ENCODE measurements at regions not wholly inside any gene's neighbourhood (a gene's known extent, or its start where the extent isn't known, plus 50 kb on each side); places are given as distances from the start of the nearest gene placed in this dataset.

DNA sequence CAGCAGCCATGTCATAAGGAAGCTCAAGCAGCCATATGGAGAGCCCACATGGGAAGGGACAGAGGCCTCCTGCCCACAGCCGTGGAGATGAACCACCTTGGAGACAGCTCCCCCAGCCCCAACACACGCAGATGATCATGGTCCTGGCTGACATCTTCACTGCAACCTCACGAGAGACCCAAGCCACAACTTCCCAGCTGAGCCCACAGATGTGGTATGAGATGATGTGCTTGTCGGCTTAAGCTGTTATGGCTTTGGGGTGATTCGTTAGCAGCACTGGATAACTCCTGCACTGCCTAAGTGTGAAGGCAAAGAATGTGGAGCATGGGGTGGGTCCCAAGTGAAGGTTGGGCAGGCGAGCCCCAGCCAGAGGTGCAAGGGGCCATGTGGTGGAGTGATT, 163.4 kb downstream of the ERCC6L2 start:
- H3K4me3 ChIP-seq (ENCODE audit: low read depth in 1 of 2, low read length in 2 of 2) = no peak overlapping the region
- no peaks in the 10 kb centered on the region for H3K36me3 ChIP-seq (ENCODE audit: control insufficient read depth in 2 of 2, insufficient read depth in 2 of 2, low read length in 1 of 2)
- H3K27ac ChIP-seq (ENCODE audit: low read depth in 2 of 2, low read length in 1 of 2) = no peak overlapping the region
- H3K9me3 ChIP-seq (ENCODE audit: control insufficient read depth in 2 of 2, insufficient read depth in 1 of 2, low read depth in 1 of 2, low read length in 1 of 2) = peaks cover 2 to 12% of the 10 kb centered on the region in 2 donors
- no peaks in the 10 kb centered on the region for H3K27me3 ChIP-seq (ENCODE audit: control insufficient read depth in 1 of 2, insufficient read depth in 2 of 2, low read length in 2 of 2)
- peaks cover 0 to 9% of the 10 kb centered on the region in 2 donors for H3K4me1 ChIP-seq (ENCODE audit: control insufficient read depth in 2 of 2, insufficient read depth in 2 of 2, low read length in 1 of 2)
- WGBS, 2 donors = 92 to 93% methylated on average over 6 of the region's 6 CpGs

GRCh38 chr9:96038271-96038670, 162.8 kb downstream of the ERCC6L2 start:
- Histone ChIP-seq H3K4me1 (ENCODE audit: control insufficient read depth in 2 of 2, insufficient read depth in 2 of 2, low read length in 1 of 2) (peaks cover 0 to 9% of the 10 kb centered on the region in 2 donors), H3K9me3 (ENCODE audit: control insufficient read depth in 2 of 2, insufficient read depth in 1 of 2, low read depth in 1 of 2, low read length in 1 of 2) (peaks cover 2 to 12% of the 10 kb centered on the region in 2 donors), H3K27ac (ENCODE audit: low read depth in 2 of 2, low read length in 1 of 2) (no peak overlapping the region), H3K36me3 (ENCODE audit: control insufficient read depth in 2 of 2, insufficient read depth in 2 of 2, low read length in 1 of 2) (no peaks in the 10 kb centered on the region), H3K4me3 (ENCODE audit: low read depth in 1 of 2, low read length in 2 of 2) (no peak overlapping the region), H3K27me3 (ENCODE audit: control insufficient read depth in 1 of 2, insufficient read depth in 2 of 2, low read length in 2 of 2) (no peaks in the 10 kb centered on the region)
- 80 to 95% methylated on average over 7 of the region's 7 CpGs for WGBS, 2 donors

DNA sequence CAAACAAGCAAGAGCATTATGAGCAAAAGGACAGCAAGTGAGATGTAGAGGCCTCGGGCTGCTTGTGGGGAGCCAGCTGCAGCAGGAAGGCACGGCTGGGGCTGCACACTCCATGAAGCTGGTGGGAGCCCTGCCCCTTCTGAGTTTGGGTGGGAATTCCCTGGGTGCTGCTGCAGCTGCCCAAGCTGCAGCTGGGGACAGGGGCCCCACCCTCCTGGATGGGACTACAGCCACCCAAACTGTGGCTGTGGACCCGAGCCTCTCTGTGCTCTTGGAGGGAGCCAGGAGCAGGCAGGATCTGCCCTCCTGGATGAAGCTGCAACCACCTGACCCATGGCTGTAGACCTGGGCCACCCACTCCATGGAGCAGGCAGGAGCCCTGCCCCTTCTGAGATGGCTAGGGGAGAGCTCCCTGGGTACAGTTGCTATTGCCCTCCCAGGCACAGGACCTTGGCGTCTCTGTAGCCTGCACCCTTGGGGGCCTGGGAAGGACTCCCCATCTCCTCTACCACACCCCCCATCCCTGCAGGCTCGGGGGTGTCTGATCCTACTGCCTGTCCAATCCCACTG, 159.1 kb downstream of the ERCC6L2 start:
- peaks cover 2 to 12% of the 10 kb centered on the region in 2 donors for H3K9me3 ChIP-seq (ENCODE audit: control insufficient read depth in 2 of 2, insufficient read depth in 1 of 2, low read depth in 1 of 2, low read length in 1 of 2)
- H3K4me3 ChIP-seq (ENCODE audit: low read depth in 1 of 2, low read length in 2 of 2) = no peak overlapping the region
- WGBS, 2 donors = 84 to 92% methylated on average over 5 of the region's 5 CpGs
- H3K4me1 ChIP-seq (ENCODE audit: control insufficient read depth in 2 of 2, insufficient read depth in 2 of 2, low read length in 1 of 2) = peaks cover 0 to 2% of the 10 kb centered on the region in 2 donors
- no peaks in the 10 kb centered on the region for H3K27me3 ChIP-seq (ENCODE audit: control insufficient read depth in 1 of 2, insufficient read depth in 2 of 2, low read length in 2 of 2)
- no peak overlapping the region for H3K27ac ChIP-seq (ENCODE audit: low read depth in 2 of 2, low read length in 1 of 2)
- no peaks in the 10 kb centered on the region for H3K36me3 ChIP-seq (ENCODE audit: control insufficient read depth in 2 of 2, insufficient read depth in 2 of 2, low read length in 1 of 2)

GRCh38 chr9:96033896-96034295, 158.4 kb downstream of the ERCC6L2 start:
- no peak overlapping the region for H3K4me3 ChIP-seq (ENCODE audit: low read depth in 1 of 2, low read length in 2 of 2)
- no peak overlapping the region for H3K27ac ChIP-seq (ENCODE audit: low read depth in 2 of 2, low read length in 1 of 2)
- H3K36me3 ChIP-seq (ENCODE audit: control insufficient read depth in 2 of 2, insufficient read depth in 2 of 2, low read length in 1 of 2) = no peaks in the 10 kb centered on the region
- H3K9me3 ChIP-seq (ENCODE audit: control insufficient read depth in 2 of 2, insufficient read depth in 1 of 2, low read depth in 1 of 2, low read length in 1 of 2) = peaks cover 2 to 7% of the 10 kb centered on the region in 2 donors
- H3K4me1 ChIP-seq (ENCODE audit: control insufficient read depth in 2 of 2, insufficient read depth in 2 of 2, low read length in 1 of 2) = no peaks in the 10 kb centered on the region
- WGBS, 2 donors = 78 to 85% methylated on average over 10 of the region's 10 CpGs
- H3K27me3 ChIP-seq (ENCODE audit: control insufficient read depth in 1 of 2, insufficient read depth in 2 of 2, low read length in 2 of 2) = no peaks in the 10 kb centered on the region

DNA sequence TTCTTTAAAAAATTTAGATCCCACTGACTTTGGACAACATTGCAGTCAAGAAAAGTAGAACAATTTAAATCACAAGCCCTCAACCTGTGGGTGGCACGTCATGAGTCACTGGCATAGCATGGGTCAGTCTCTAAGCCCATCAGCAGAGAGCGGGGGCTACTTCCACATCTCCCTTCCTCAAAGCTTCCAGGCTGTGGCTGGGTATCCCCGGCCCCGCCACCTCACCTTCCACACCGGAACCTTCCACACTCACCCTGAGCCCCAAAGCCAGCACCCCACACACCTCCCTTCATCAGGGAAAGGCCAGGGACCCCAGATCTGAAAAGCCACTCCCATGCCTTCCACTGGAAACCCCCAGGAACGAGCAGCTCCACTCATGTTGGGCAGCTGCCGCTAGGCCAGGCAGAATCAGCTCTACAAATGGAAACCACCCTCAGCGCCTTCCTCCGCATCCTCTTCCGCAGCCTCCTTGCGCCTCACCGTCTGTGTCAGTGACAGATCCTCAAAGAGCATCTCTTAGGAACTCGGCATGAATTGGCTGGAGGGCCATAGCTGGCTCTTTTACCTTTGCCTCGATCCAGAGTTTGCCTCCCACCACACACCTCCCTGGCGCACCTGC, 156.5 kb downstream of the ERCC6L2 start:
- 88 to 92% methylated on average over 15 of the region's 15 CpGs for WGBS, 2 donors
- no peak overlapping the region for H3K27ac ChIP-seq (ENCODE audit: low read depth in 2 of 2, low read length in 1 of 2)
- peaks cover 0 to 3% of the 10 kb centered on the region in 2 donors for H3K27me3 ChIP-seq (ENCODE audit: control insufficient read depth in 1 of 2, insufficient read depth in 2 of 2, low read length in 2 of 2)
- H3K4me3 ChIP-seq (ENCODE audit: low read depth in 1 of 2, low read length in 2 of 2) = no peak overlapping the region
- H3K36me3 ChIP-seq (ENCODE audit: control insufficient read depth in 2 of 2, insufficient read depth in 2 of 2, low read length in 1 of 2) = no peaks in the 10 kb centered on the region
- H3K9me3 ChIP-seq (ENCODE audit: control insufficient read depth in 2 of 2, insufficient read depth in 1 of 2, low read depth in 1 of 2, low read length in 1 of 2) = no peaks in the 10 kb centered on the region
- H3K4me1 ChIP-seq (ENCODE audit: control insufficient read depth in 2 of 2, insufficient read depth in 2 of 2, low read length in 1 of 2) = peaks cover 4% of the 10 kb centered on the region in 2 donors

- Histone ChIP-seq H3K36me3 (ENCODE audit: control insufficient read depth in 2 of 2, insufficient read depth in 2 of 2, low read length in 1 of 2) (no peaks in the 10 kb centered on the region), H3K4me3 (ENCODE audit: low read depth in 1 of 2, low read length in 2 of 2) (no peak overlapping the region), H3K27me3 (ENCODE audit: control insufficient read depth in 1 of 2, insufficient read depth in 2 of 2, low read length in 2 of 2) (peaks cover 0 to 3% of the 10 kb centered on the region in 2 donors), H3K4me1 (ENCODE audit: control insufficient read depth in 2 of 2, insufficient read depth in 2 of 2, low read length in 1 of 2) (peaks cover 4% of the 10 kb centered on the region in 2 donors), H3K27ac (ENCODE audit: low read depth in 2 of 2, low read length in 1 of 2) (no peak overlapping the region), H3K9me3 (ENCODE audit: control insufficient read depth in 2 of 2, insufficient read depth in 1 of 2, low read depth in 1 of 2, low read length in 1 of 2) (peaks cover 0 to under 1% of the 10 kb centered on the region in 2 donors)
- 42 to 54% methylated on average over 6 of the region's 6 CpGs for WGBS, 2 donors
Observed at GRCh38 chr9:96031366-96031824, 155.9 kb downstream of the ERCC6L2 start.

DNA sequence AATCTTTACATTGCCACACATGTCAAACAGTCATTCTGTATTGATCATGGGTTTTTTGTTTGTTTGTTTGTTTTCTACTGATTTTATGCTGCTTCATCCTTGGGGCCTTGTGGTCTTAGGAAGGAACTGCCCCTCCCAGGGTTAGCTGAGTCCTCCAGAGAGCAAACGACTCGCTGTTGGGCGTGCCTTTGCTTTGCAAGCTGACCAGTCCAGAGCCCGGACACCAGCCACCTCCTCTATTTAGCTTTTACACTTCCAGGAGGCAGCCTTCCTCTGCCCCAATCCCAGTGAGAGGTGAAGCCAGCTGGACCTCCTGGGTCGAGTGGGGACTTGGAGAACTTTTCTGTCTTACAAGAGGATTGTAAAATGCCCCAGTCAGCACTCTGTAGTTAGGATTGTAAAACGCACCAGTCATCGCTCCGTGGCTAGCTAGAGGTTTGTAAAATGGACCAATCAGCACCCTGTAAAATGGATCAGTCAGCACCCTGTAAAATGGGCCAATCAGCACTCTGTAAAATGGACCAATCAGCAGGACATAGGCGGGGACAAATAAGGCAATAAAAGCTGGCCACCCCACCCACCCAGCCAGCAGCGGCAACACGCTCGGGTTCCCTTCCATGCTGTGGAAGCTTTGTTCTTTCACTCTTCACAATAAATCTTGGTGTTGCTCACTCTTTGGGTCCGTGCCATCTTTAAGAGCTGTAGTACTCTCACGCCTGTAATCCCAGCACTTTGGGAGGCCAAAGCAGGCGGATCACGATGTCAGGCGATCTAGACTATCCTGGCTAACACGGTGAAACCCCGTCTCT, 154.4 kb downstream of the ERCC6L2 start:
- Histone ChIP-seq H3K27ac (ENCODE audit: low read depth in 2 of 2, low read length in 1 of 2) (no peak overlapping the region), H3K4me1 (ENCODE audit: control insufficient read depth in 2 of 2, insufficient read depth in 2 of 2, low read length in 1 of 2) (peaks cover 4% of the 10 kb centered on the region in 2 donors), H3K36me3 (ENCODE audit: control insufficient read depth in 2 of 2, insufficient read depth in 2 of 2, low read length in 1 of 2) (no peaks in the 10 kb centered on the region), H3K27me3 (ENCODE audit: control insufficient read depth in 1 of 2, insufficient read depth in 2 of 2, low read length in 2 of 2) (peaks cover 0 to 3% of the 10 kb centered on the region in 2 donors), H3K4me3 (ENCODE audit: low read depth in 1 of 2, low read length in 2 of 2) (no peak overlapping the region), H3K9me3 (ENCODE audit: control insufficient read depth in 2 of 2, insufficient read depth in 1 of 2, low read depth in 1 of 2, low read length in 1 of 2) (peaks cover 0 to 2% of the 10 kb centered on the region in 2 donors)
- 70 to 78% methylated on average over 19 of the region's 19 CpGs for WGBS, 2 donors

- Histone ChIP-seq H3K9me3 (ENCODE audit: control insufficient read depth in 2 of 2, insufficient read depth in 1 of 2, low read depth in 1 of 2, low read length in 1 of 2) (peaks cover 0 to 2% of the 10 kb centered on the region in 2 donors), H3K4me3 (ENCODE audit: low read depth in 1 of 2, low read length in 2 of 2) (peak overlapping the region in 1 of 2 donors; percentile 14), H3K27me3 (ENCODE audit: control insufficient read depth in 1 of 2, insufficient read depth in 2 of 2, low read length in 2 of 2) (peaks cover 0 to 3% of the 10 kb centered on the region in 2 donors), H3K36me3 (ENCODE audit: control insufficient read depth in 2 of 2, insufficient read depth in 2 of 2, low read length in 1 of 2) (no peaks in the 10 kb centered on the region), H3K27ac (ENCODE audit: low read depth in 2 of 2, low read length in 1 of 2) (no peak overlapping the region), H3K4me1 (ENCODE audit: control insufficient read depth in 2 of 2, insufficient read depth in 2 of 2, low read length in 1 of 2) (peaks cover 4% of the 10 kb centered on the region in 2 donors)
- 33 to 41% methylated on average over 43 to 72 of the region's 72 CpGs for WGBS, 2 donors
Observed at GRCh38 chr9:96027251-96028131, 152.0 kb downstream of the ERCC6L2 start.

DNA sequence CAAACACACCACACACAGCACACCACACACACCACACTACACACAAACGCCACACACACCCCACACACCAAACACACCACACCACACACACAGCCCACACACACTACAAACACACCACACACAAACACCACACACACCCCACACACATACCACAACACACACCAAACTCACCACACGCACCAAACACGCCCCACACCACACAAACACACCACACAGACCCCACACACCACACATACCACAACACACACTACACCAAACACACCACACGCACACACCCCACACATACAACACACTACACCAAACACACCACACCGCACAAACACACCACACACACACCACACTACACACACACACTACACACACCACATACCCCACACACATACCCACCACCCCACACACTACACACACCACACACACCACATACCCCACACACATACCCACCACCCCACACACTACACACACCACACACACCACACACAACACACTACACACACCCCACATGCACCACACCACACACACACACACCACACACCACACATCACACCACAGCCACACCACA, 151.2 kb downstream of the ERCC6L2 start:
- Histone ChIP-seq H3K4me3 (ENCODE audit: low read depth in 1 of 2, low read length in 2 of 2) (no peak overlapping the region), H3K9me3 (ENCODE audit: control insufficient read depth in 2 of 2, insufficient read depth in 1 of 2, low read depth in 1 of 2, low read length in 1 of 2) (peaks cover 0 to 2% of the 10 kb centered on the region in 2 donors), H3K36me3 (ENCODE audit: control insufficient read depth in 2 of 2, insufficient read depth in 2 of 2, low read length in 1 of 2) (no peaks in the 10 kb centered on the region), H3K4me1 (ENCODE audit: control insufficient read depth in 2 of 2, insufficient read depth in 2 of 2, low read length in 1 of 2) (peaks cover 4 to 8% of the 10 kb centered on the region in 2 donors), H3K27me3 (ENCODE audit: control insufficient read depth in 1 of 2, insufficient read depth in 2 of 2, low read length in 2 of 2) (peaks cover 0 to 3% of the 10 kb centered on the region in 2 donors), H3K27ac (ENCODE audit: low read depth in 2 of 2, low read length in 1 of 2) (no peak overlapping the region)
- 94 to 97% methylated on average over 5 of the region's 5 CpGs for WGBS, 2 donors

Data from esophagus (tissue), 2 donors.